ENCODE measurements at regions not wholly inside any gene's neighbourhood (a gene's known extent, or its start where the extent isn't known, plus 50 kb on each side); places are given as distances from the start of the nearest gene placed in this dataset.

GRCh38 chr7:85516675-85517074 is 329.8 kb upstream of the SEMA3D start:
- no peak for TF ChIP-seq CTCF (IDR thresholded peaks at IDR 0.05)
- TF ChIP-seq POLR2A (IDR thresholded peaks at IDR 0.05): no peak
